22Rv1 (cell line): ENCODE measurements at regions not wholly inside any gene's neighbourhood (a gene's known extent, or its start where the extent isn't known, plus 50 kb on each side); places are given as distances from the start of the nearest gene placed in this dataset.

Experiments
- ZFX ChIP-seq: fragments of 450-650 bp; IDR thresholded peaks from 2 replicates; pipeline ENCODE4 v1.6.1; 2017; ENCODE audit warnings: antibody characterized with exemption, borderline replicate concordance
- TF ChIP-seq, protein P1 (sequence below): fragments of 450-650 bp; IDR thresholded peaks from 2 replicates; pipeline ENCODE4 v1.5.1; 2017; ENCODE audit warnings: mild to moderate bottlenecking

DNA sequence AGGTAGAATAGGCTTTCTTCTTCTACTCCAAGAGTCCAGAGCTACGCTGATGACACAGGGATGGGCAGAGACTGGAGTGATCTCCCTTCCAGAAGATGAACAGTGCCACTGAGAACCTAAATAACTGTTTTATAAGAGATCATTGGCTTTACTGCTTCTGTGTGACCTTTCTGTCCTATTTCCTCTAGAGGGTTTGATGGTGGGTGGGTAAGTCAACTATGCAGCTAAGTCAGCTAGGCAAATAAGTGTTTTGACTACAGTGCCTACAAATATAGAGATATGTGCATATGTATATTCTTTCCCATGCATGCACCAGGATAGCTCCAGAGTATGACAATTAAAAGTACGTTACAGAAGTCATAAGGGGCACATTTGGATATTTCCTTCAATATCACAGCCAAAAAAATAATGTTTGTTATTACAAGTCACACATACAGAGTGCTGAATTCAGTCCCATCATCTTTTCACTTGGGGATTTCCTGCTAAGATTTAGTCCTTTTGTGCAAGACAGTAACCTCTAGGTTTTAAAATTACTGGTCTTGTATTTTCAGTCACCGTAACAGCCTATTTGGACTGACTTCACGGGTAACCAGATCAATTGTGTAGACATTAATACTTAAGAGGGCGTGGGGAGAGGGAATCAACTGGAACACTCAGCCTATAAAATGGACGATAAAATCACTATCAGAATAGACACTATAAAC, 412.6 kb upstream of the SOX5 start:
- TF ChIP-seq, protein P1, sequence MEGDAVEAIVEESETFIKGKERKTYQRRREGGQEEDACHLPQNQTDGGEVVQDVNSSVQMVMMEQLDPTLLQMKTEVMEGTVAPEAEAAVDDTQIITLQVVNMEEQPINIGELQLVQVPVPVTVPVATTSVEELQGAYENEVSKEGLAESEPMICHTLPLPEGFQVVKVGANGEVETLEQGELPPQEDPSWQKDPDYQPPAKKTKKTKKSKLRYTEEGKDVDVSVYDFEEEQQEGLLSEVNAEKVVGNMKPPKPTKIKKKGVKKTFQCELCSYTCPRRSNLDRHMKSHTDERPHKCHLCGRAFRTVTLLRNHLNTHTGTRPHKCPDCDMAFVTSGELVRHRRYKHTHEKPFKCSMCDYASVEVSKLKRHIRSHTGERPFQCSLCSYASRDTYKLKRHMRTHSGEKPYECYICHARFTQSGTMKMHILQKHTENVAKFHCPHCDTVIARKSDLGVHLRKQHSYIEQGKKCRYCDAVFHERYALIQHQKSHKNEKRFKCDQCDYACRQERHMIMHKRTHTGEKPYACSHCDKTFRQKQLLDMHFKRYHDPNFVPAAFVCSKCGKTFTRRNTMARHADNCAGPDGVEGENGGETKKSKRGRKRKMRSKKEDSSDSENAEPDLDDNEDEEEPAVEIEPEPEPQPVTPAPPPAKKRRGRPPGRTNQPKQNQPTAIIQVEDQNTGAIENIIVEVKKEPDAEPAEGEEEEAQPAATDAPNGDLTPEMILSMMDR = no peak
- no peak for TF ChIP-seq ZFX
